K562 (cell line): ENCODE measurements at regions not wholly inside any gene's neighbourhood (a gene's known extent, or its start where the extent isn't known, plus 50 kb on each side); places are given as distances from the start of the nearest gene placed in this dataset.

Source experiments
- CBX3 ChIP-seq, 2 experiments: IDR thresholded peaks; 1 replicate in 1 of 2; 2 replicates in 1 of 2; pipeline ENCODE4 v1.6.1; 2012; ENCODE audit warnings: inconsistent platforms in 2 of 2, low read length in 2 of 2, borderline replicate concordance in 1 of 2, control low read depth in 1 of 2
- CREB5 ChIP-seq: fragments of 250-450 bp; sonication (Bioruptor Pico); IDR thresholded peaks from 2 replicates; pipeline ENCODE4 v1.5.0; 2020; ENCODE audit warnings: mild to moderate bottlenecking
- CREM ChIP-seq: IDR thresholded peaks from 2 replicates; pipeline ENCODE4 v1.6.1; 2014; ENCODE audit warnings: antibody characterized with exemption, low read depth
- CTBP1 ChIP-seq: fragments of 450-650 bp; IDR thresholded peaks from 2 replicates; pipeline ENCODE4 v1.6.1; 2016; ENCODE audit warnings: borderline replicate concordance
- ELF1 ChIP-seq: fragments of 200-800 bp; sonication (Bioruptor generic); IDR thresholded peaks from 2 replicates; pipeline ENCODE4 v1.6.1; 2016; ENCODE audit warnings: missing genetic modification characterization, missing compliant biosample characterization
- FOXA1 ChIP-seq: fragments of 450-650 bp; IDR thresholded peaks from 2 replicates; pipeline ENCODE4 v1.6.1; 2016; ENCODE audit warnings: mild to moderate bottlenecking, borderline replicate concordance
- IFI16 ChIP-seq: fragments of 250-450 bp; sonication (Bioruptor Pico); IDR thresholded peaks from 2 replicates; pipeline ENCODE4 v2.1.2; 2022; ENCODE audit warnings: mild to moderate bottlenecking, inconsistent platforms
- LCOR ChIP-seq: sonication (generic); formaldehyde crosslinking; IDR thresholded peaks from 2 replicates; pipeline ENCODE4 v1.8.0; 2022; ENCODE audit warnings: mild to moderate bottlenecking, missing genetic modification reagents
- MLLT1 ChIP-seq, 2 experiments: fragments of 450-650 bp; IDR thresholded peaks; 2 replicates each; pipeline ENCODE4 v1.6.1; 2016
- MYNN ChIP-seq, 2 experiments: sonication (generic); formaldehyde crosslinking in 1 of 2; IDR thresholded peaks; 2 replicates each; pipeline versions ENCODE4 v1.5.0 to v1.6.1; 2016 to 2020; ENCODE audit warnings: antibody characterized with exemption in 1 of 2, missing genetic modification reagents in 1 of 2
- NR2C1 ChIP-seq, 2 experiments: fragments of 450-650 bp; IDR thresholded peaks; 2 replicates each; pipeline ENCODE4 v1.6.1; 2017; ENCODE audit warnings: mild to moderate bottlenecking in 2 of 2, antibody characterized with exemption in 1 of 2, inconsistent platforms in 1 of 2, missing compliant biosample characterization in 1 of 2, missing genetic modification characterization in 1 of 2
- POLR2AphosphoS2 ChIP-seq: IDR thresholded peaks from 2 replicates; pipeline ENCODE4 v1.6.1; 2012; ENCODE audit warnings: low read length, improper control_type of control experiment
- TFE3 ChIP-seq: fragments of 450-650 bp; formaldehyde crosslinking; IDR thresholded peaks from 2 replicates; pipeline ENCODE4 v1.4.0; 2020; ENCODE audit warnings: mild to moderate bottlenecking, mixed read lengths
- THRAP3 ChIP-seq: fragments of 450-650 bp; IDR thresholded peaks from 2 replicates; pipeline ENCODE4 v1.6.1; 2016; ENCODE audit warnings: mild to moderate bottlenecking, inconsistent platforms, borderline replicate concordance
- ZBTB1 ChIP-seq: sonication (generic); formaldehyde crosslinking; IDR thresholded peaks from 2 replicates; pipeline ENCODE4 v1.8.1; 2023; ENCODE audit warnings: missing genetic modification reagents, low read depth, mild to moderate bottlenecking, borderline replicate concordance
- ZBTB12 ChIP-seq: fragments of 250-450 bp; sonication (Bioruptor Pico); IDR thresholded peaks from 2 replicates; pipeline ENCODE4 v1.4.0; 2020
- ZBTB5 ChIP-seq: fragments of 450-650 bp; IDR thresholded peaks from 2 replicates; pipeline ENCODE4 v1.6.1; 2017; ENCODE audit warnings: antibody characterized with exemption
- ZNF24 ChIP-seq: fragments of 450-650 bp; IDR thresholded peaks from 2 replicates; pipeline ENCODE4 v1.6.1; 2016
- ZNF57 ChIP-seq: fragments of 450-650 bp; formaldehyde crosslinking; IDR thresholded peaks from 2 replicates; pipeline ENCODE4 v1.4.0; 2020; ENCODE audit warnings: mild to moderate bottlenecking, moderate library complexity
- ZSCAN32 ChIP-seq: fragments of 450-650 bp; formaldehyde crosslinking; IDR thresholded peaks from 2 replicates; pipeline ENCODE4 v1.4.0; 2020; ENCODE audit warnings: mild to moderate bottlenecking, moderate library complexity

GRCh38 chr1:166489670-166490436, 323.1 kb upstream of the FAM78B start (continued):
- TF ChIP-seq CREB5 (CRISPR knock-in tag) (no peak), CBX3 (IDR thresholded peaks at IDR 0.05; ENCODE audit: borderline replicate concordance in 1 of 2, low read length in 2 of 2) (no peak), ZNF24 (peak; percentile 89), MLLT1 (IDR thresholded peaks at IDR 0.05) (peak; percentile 63 to 86), MYNN (IDR thresholded peaks at IDR 0.05) (no peak; the same call in 1 of the 2 replicates), MYNN (CRISPR knock-in tag; IDR thresholded peaks at IDR 0.05) (no peak), FOXA1 (no peak), ELF1 (tag) (no peak), ZBTB1 (CRISPR knock-in tag) (no peak), IFI16 (CRISPR knock-in tag) (no peak), ZBTB12 (CRISPR knock-in tag) (0 out of 2 replicates have a peak, but pooled peaks have one; percentile 26), ZNF57 (CRISPR knock-in tag) (no peak), POLR2AphosphoS2 (no peak), CTBP1 (peak; percentile 72), THRAP3 (peak; percentile 53), CREM (no peak), TFE3 (CRISPR knock-in tag) (no peak), ZSCAN32 (no peak), ZBTB5 (peak; percentile 86), NR2C1 (IDR thresholded peaks at IDR 0.05) (no peak), NR2C1 (tag; IDR thresholded peaks at IDR 0.05) (peak; percentile 39), LCOR (no peak; the same call in 1 of the 2 replicates)
